ENCODE measurements at regions not wholly inside any gene's neighbourhood (a gene's known extent, or its start where the extent isn't known, plus 50 kb on each side); places are given as distances from the start of the nearest gene placed in this dataset.

DNA sequence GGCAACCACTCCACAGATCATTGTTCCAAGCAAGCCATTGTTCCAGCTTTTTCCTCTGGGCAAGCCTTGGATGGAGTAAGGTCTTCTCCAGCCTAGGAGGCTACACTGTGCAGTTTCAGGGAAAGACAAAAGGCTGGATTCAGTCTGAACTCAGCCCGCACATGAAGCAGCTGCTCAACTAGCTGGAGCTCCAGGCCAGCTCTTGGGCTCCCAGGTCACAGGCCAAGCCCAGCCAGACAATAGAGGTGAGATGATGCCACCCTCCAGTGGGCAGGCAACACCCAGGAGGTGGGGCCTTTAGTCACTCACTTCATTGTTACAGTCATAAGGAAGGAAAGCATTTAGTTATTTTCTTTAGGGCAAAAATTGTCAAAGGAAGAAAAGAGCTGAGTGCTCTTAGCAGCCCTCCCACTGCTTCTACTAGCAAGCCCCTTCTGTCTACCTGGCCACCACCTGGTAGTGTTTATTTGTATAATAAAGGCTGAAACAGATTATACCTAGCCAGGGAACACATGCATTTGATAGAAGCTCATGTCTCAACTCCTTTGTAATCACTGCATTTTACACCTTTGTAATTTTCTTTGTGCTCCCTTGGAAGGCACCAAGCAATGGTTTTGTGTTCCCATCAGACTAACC is 253.4 kb downstream of the WDR11 start:
- H3K4me3 Mint-ChIP-seq: no peak overlapping the region
- peaks cover 0 to 7% (median 2%) of the 10 kb centered on the region in 3 donors for H3K9me3 Mint-ChIP-seq
- ChIA-PET CTCF (no interaction called here), POLR2A (no interaction called here)
- H3K36me3 ChIP-seq (ENCODE audit: control insufficient read depth in 2 of 2, extremely low read depth in 1 of 2, insufficient read depth in 1 of 2, low read length in 1 of 2): no peaks in the 10 kb centered on the region
- H3K4me1 ChIP-seq (ENCODE audit: control insufficient read depth in 1 of 2, extremely low read depth in 1 of 2, insufficient read depth in 2 of 2, low read length in 2 of 2): no peaks in the 10 kb centered on the region
- no peaks in the 10 kb centered on the region for H3K4me1 Mint-ChIP-seq
- H3K4me3 ChIP-seq (ENCODE audit: control insufficient read depth in 1 of 2, extremely low read depth in 1 of 2, low read length in 1 of 2): no peak overlapping the region
- H3K36me3 Mint-ChIP-seq: no peaks in the 10 kb centered on the region
- DNase-seq (no peak), ATAC-seq (replicated peaks in 1 of 4) (no peak)
- no peaks in the 10 kb centered on the region for H3K27me3 ChIP-seq (replicated peaks in 1 of 2; ENCODE audit: control insufficient read depth in 2 of 2, extremely low read depth in 1 of 2, insufficient read depth in 2 of 2, low read length in 1 of 2)
- no peak overlapping the region for H3K27ac ChIP-seq (ENCODE audit: low read length)
- peaks cover 0 to 3% of the 10 kb centered on the region in 2 donors for H3K27me3 Mint-ChIP-seq
- H3K27ac Mint-ChIP-seq: no peak overlapping the region
- H3K9me3 ChIP-seq: no peaks in the 10 kb centered on the region
- WGBS (ENCODE audit: insufficient coverage): 100% methylated on average over 1 of the region's 1 CpG

DNA sequence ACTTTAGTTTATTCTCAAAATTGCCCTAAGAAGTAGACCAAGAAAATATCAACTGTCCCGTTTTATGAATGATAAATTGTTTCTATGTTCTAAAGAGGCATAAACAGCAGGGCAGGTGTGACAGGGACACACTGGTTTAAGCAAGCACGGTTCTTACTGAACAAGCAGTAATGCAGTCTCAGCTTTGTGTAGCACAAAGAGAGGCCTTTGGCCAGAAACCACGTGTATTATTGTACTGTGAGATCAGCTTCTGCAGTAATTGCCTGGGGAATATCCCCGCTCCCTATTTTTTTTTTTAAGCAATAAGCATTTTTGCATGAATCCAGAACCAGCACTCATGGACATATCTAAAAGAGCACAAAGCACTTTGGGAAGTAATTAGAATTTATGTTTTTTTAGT is 255.4 kb downstream of the WDR11 start:
- no peak overlapping the region for H3K4me3 ChIP-seq (ENCODE audit: control insufficient read depth in 1 of 2, extremely low read depth in 1 of 2, low read length in 1 of 2)
- Mint-ChIP-seq H3K4me1 (no peaks in the 10 kb centered on the region), H3K27me3 (no peaks in the 10 kb centered on the region), H3K36me3 (no peaks in the 10 kb centered on the region), H3K27ac (no peak overlapping the region), H3K4me3 (no peak overlapping the region), H3K9me3 (peaks cover 0 to 1% (median 0%) of the 10 kb centered on the region in 3 donors)
- DNase-seq: no peak
- ATAC-seq (replicated peaks in 1 of 4): no peak
- no peaks in the 10 kb centered on the region for H3K9me3 ChIP-seq
- no peaks in the 10 kb centered on the region for H3K36me3 ChIP-seq (ENCODE audit: control insufficient read depth in 2 of 2, extremely low read depth in 1 of 2, insufficient read depth in 1 of 2, low read length in 1 of 2)
- H3K27ac ChIP-seq (ENCODE audit: low read length): no peak overlapping the region
- no peaks in the 10 kb centered on the region for H3K4me1 ChIP-seq (ENCODE audit: control insufficient read depth in 1 of 2, extremely low read depth in 1 of 2, insufficient read depth in 2 of 2, low read length in 2 of 2)
- H3K27me3 ChIP-seq (replicated peaks in 1 of 2; ENCODE audit: control insufficient read depth in 2 of 2, extremely low read depth in 1 of 2, insufficient read depth in 2 of 2, low read length in 1 of 2): no peaks in the 10 kb centered on the region
- ChIA-PET POLR2A (no interaction called here), CTCF (no interaction called here)
- WGBS (ENCODE audit: insufficient coverage): 56% methylated on average over 2 of the region's 4 CpGs

DNA sequence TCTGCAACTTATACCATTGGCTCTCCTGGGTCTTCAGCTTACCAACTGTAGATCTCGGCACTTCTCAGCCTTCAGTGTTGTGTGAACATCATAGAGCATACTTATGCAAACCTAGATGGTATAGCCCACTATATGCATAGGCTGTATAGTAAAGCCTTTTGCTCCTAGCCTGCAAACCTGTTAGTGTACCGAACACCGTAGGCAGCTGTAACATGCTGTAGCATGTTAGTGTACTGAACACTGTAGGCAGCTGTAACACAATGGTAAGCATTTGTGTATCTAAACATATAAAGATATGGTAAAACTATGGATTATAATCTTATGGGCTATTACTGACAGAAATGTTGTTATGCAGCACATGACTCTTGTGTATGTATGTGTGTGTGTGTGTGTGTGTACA is 256.9 kb downstream of the WDR11 start:
- Mint-ChIP-seq H3K4me3 (no peak overlapping the region), H3K27ac (no peak overlapping the region), H3K9me3 (no peaks in the 10 kb centered on the region), H3K27me3 (no peaks in the 10 kb centered on the region), H3K36me3 (no peaks in the 10 kb centered on the region), H3K4me1 (no peaks in the 10 kb centered on the region)
- ChIA-PET CTCF (no interaction called here), POLR2A (no interaction called here)
- Histone ChIP-seq H3K9me3 (no peaks in the 10 kb centered on the region), H3K36me3 (ENCODE audit: control insufficient read depth in 2 of 2, extremely low read depth in 1 of 2, insufficient read depth in 1 of 2, low read length in 1 of 2) (no peaks in the 10 kb centered on the region), H3K4me1 (ENCODE audit: control insufficient read depth in 1 of 2, extremely low read depth in 1 of 2, insufficient read depth in 2 of 2, low read length in 2 of 2) (no peaks in the 10 kb centered on the region), H3K27ac (ENCODE audit: low read length) (no peak overlapping the region), H3K27me3 (replicated peaks in 1 of 2; ENCODE audit: control insufficient read depth in 2 of 2, extremely low read depth in 1 of 2, insufficient read depth in 2 of 2, low read length in 1 of 2) (no peaks in the 10 kb centered on the region), H3K4me3 (ENCODE audit: control insufficient read depth in 1 of 2, extremely low read depth in 1 of 2, low read length in 1 of 2) (no peak overlapping the region)
- ATAC-seq (replicated peaks in 1 of 4): no peak
- WGBS (ENCODE audit: insufficient coverage): 100% methylated on average over 1 of the region's 3 CpGs
- no peak for DNase-seq

DNA sequence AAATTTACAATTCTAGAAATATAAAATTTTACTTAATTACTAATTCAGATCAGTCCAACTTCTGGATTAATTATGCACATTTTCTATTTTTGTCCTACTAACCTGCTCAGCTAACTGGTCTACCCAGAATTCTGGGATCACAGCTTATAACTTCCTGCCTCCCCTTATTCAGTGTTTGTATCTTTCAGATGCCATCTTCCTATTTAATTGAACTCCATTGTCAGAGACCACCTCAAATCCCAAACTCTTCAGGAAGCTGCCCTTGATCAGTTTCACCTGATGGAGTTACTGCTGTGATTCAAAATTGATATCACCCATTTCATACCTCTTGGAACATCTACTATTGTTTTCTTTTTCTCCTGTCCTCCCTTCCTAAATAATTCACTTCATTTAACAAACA is 259.2 kb downstream of the WDR11 start:
- ATAC-seq (replicated peaks in 1 of 4): no peak
- Histone ChIP-seq H3K27ac (ENCODE audit: low read length) (no peak overlapping the region), H3K4me1 (ENCODE audit: control insufficient read depth in 1 of 2, extremely low read depth in 1 of 2, insufficient read depth in 2 of 2, low read length in 2 of 2) (no peaks in the 10 kb centered on the region), H3K9me3 (no peaks in the 10 kb centered on the region), H3K36me3 (ENCODE audit: control insufficient read depth in 2 of 2, extremely low read depth in 1 of 2, insufficient read depth in 1 of 2, low read length in 1 of 2) (no peaks in the 10 kb centered on the region), H3K27me3 (replicated peaks in 1 of 2; ENCODE audit: control insufficient read depth in 2 of 2, extremely low read depth in 1 of 2, insufficient read depth in 2 of 2, low read length in 1 of 2) (no peaks in the 10 kb centered on the region), H3K4me3 (ENCODE audit: control insufficient read depth in 1 of 2, extremely low read depth in 1 of 2, low read length in 1 of 2) (no peak overlapping the region)
- ChIA-PET POLR2A (no interaction called here), CTCF (no interaction called here)
- no peaks in the 10 kb centered on the region for H3K4me1 Mint-ChIP-seq
- H3K9me3 Mint-ChIP-seq: no peaks in the 10 kb centered on the region
- H3K27me3 Mint-ChIP-seq: no peaks in the 10 kb centered on the region
- no peak overlapping the region for H3K27ac Mint-ChIP-seq
- no peaks in the 10 kb centered on the region for H3K36me3 Mint-ChIP-seq
- no peak overlapping the region for H3K4me3 Mint-ChIP-seq
- no peak for DNase-seq

- H3K4me1 Mint-ChIP-seq: no peaks in the 10 kb centered on the region
- H3K36me3 Mint-ChIP-seq: no peaks in the 10 kb centered on the region
- peaks cover 0 to 4% (median 3%) of the 10 kb centered on the region in 3 donors for H3K9me3 Mint-ChIP-seq
- ChIA-PET CTCF (no interaction called here), POLR2A (no interaction called here)
- H3K4me3 Mint-ChIP-seq: no peak overlapping the region
- Histone ChIP-seq H3K4me3 (ENCODE audit: control insufficient read depth in 1 of 2, extremely low read depth in 1 of 2, low read length in 1 of 2) (no peak overlapping the region), H3K4me1 (ENCODE audit: control insufficient read depth in 1 of 2, extremely low read depth in 1 of 2, insufficient read depth in 2 of 2, low read length in 2 of 2) (no peaks in the 10 kb centered on the region), H3K36me3 (ENCODE audit: control insufficient read depth in 2 of 2, extremely low read depth in 1 of 2, insufficient read depth in 1 of 2, low read length in 1 of 2) (no peaks in the 10 kb centered on the region), H3K9me3 (no peaks in the 10 kb centered on the region), H3K27me3 (replicated peaks in 1 of 2; ENCODE audit: control insufficient read depth in 2 of 2, extremely low read depth in 1 of 2, insufficient read depth in 2 of 2, low read length in 1 of 2) (no peaks in the 10 kb centered on the region), H3K27ac (ENCODE audit: low read length) (no peak overlapping the region)
- ATAC-seq (replicated peaks in 1 of 4): no peak
- DNase-seq: no peak
- H3K27ac Mint-ChIP-seq: no peak overlapping the region
- WGBS (ENCODE audit: insufficient coverage): no CpG with 5 or more reads among the region's 1 CpG
- H3K27me3 Mint-ChIP-seq: no peaks in the 10 kb centered on the region
Observed at GRCh38 chr10:121112136-121112535, 261.0 kb downstream of the WDR11 start.

DNA sequence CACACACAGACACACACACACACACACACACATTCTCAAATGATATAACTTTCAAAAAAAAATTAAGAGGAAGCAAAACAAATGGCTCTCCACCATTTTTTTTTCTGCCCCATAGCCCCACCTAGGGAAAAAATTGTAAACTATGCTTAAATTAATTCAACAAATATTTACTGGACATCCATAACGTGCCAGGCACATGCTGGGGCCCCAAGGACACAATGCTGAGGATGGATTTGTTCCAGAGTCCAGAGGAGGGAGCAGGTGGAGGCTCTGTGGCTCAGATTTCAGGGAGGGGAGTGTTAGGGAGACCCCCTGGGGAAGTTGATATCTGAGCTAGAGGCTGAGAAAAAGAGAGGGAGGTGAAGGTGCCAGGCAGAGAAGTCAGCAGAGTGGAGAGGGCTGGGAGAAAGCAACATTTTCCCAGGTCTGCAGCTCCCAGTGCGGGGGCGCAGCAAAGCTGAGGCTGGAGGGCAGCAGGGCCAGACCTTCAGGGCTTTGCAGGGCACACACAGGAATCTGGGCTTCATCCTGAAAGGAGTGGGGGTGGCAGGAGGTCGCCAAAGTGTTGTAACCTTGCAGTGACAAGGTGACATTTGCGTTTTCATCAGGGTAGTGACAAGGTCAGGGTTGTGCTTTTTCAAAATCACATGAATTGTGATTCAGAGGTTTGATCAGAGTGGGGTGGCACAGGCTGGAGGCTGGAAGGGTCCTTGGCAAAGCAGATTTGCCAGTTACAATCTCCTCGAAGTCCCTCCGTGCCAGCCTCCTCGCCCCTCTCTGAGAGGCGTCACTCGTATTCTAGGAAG is 261.6 kb downstream of the WDR11 start:
- H3K4me3 Mint-ChIP-seq: no peak overlapping the region
- CTCF ChIA-PET: no interaction called here

DNA sequence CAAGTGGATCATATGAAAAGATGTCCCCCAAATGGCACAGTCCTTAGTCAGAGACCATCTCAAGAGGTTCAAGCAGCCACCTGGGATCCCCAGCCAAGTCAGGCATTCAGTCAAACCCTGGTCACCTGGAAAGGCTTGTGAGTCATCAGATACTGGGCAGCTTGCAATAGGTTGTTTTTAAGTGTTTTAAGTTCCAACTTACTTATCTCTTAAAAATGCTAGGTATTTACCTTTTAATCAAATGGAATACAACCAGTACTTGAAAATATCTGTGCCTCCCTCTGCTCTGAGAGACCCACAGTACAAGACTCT is 262.2 kb downstream of the WDR11 start:
- no peak overlapping the region for H3K27ac ChIP-seq (ENCODE audit: low read length)
- ChIA-PET POLR2A (no interaction called here), CTCF (no interaction called here)
- H3K9me3 Mint-ChIP-seq: peaks cover 2 to 4% (median 3%) of the 10 kb centered on the region in 3 donors
- H3K4me1 ChIP-seq (ENCODE audit: control insufficient read depth in 1 of 2, extremely low read depth in 1 of 2, insufficient read depth in 2 of 2, low read length in 2 of 2): no peaks in the 10 kb centered on the region
- no peaks in the 10 kb centered on the region for H3K36me3 ChIP-seq (ENCODE audit: control insufficient read depth in 2 of 2, extremely low read depth in 1 of 2, insufficient read depth in 1 of 2, low read length in 1 of 2)
- H3K27ac Mint-ChIP-seq: no peak overlapping the region
- no peaks in the 10 kb centered on the region for H3K27me3 Mint-ChIP-seq
- H3K9me3 ChIP-seq: no peaks in the 10 kb centered on the region
- ATAC-seq (replicated peaks in 1 of 4) (no peak), DNase-seq (no peak)
- no peaks in the 10 kb centered on the region for H3K4me1 Mint-ChIP-seq
- H3K27me3 ChIP-seq (replicated peaks in 1 of 2; ENCODE audit: control insufficient read depth in 2 of 2, extremely low read depth in 1 of 2, insufficient read depth in 2 of 2, low read length in 1 of 2): no peaks in the 10 kb centered on the region
- no peaks in the 10 kb centered on the region for H3K36me3 Mint-ChIP-seq
- no peak overlapping the region for H3K4me3 Mint-ChIP-seq
- no peak overlapping the region for H3K4me3 ChIP-seq (ENCODE audit: control insufficient read depth in 1 of 2, extremely low read depth in 1 of 2, low read length in 1 of 2)

More for the DNA sequence above, 261.6 kb downstream of the WDR11 start:
- POLR2A ChIA-PET: no interaction called here
- WGBS (ENCODE audit: insufficient coverage): 71% methylated on average over 9 of the region's 10 CpGs
- no peak for ATAC-seq (replicated peaks in 1 of 4)
- Mint-ChIP-seq H3K27ac (no peak overlapping the region), H3K36me3 (no peaks in the 10 kb centered on the region), H3K27me3 (no peaks in the 10 kb centered on the region), H3K9me3 (peaks cover 0 to 4% (median 3%) of the 10 kb centered on the region in 3 donors), H3K4me1 (no peaks in the 10 kb centered on the region)
- Histone ChIP-seq H3K4me3 (ENCODE audit: control insufficient read depth in 1 of 2, extremely low read depth in 1 of 2, low read length in 1 of 2) (no peak overlapping the region), H3K27me3 (replicated peaks in 1 of 2; ENCODE audit: control insufficient read depth in 2 of 2, extremely low read depth in 1 of 2, insufficient read depth in 2 of 2, low read length in 1 of 2) (no peaks in the 10 kb centered on the region), H3K4me1 (ENCODE audit: control insufficient read depth in 1 of 2, extremely low read depth in 1 of 2, insufficient read depth in 2 of 2, low read length in 2 of 2) (no peaks in the 10 kb centered on the region), H3K27ac (ENCODE audit: low read length) (no peak overlapping the region), H3K36me3 (ENCODE audit: control insufficient read depth in 2 of 2, extremely low read depth in 1 of 2, insufficient read depth in 1 of 2, low read length in 1 of 2) (no peaks in the 10 kb centered on the region), H3K9me3 (no peaks in the 10 kb centered on the region)
- DNase-seq: no peak
